HepG2 (cell line): ENCODE measurements at regions not wholly inside any gene's neighbourhood (a gene's known extent, or its start where the extent isn't known, plus 50 kb on each side); places are given as distances from the start of the nearest gene placed in this dataset.

Experiments used
- ATAC-seq: fragments of 200-7000 bp; cut with Tn5 transposase; 3 replicates; pipeline ENCODE4 v1.9.1; 2020; ENCODE audit warnings: mild to moderate bottlenecking, moderate library complexity
- BruUV-seq: library from RNA; stranded (reverse); fragments of 400-500 nt; replicated peaks from 2 replicates; lab custom pipeline; 2021; lab: Mats Ljungman, UMichigan
- CTCF ChIA-PET: fragments of 300-600 bp; formaldehyde crosslinking; extraction: SDS; loops from one replicate; lab custom pipeline; 2021; ENCODE audit warnings: low total read pairs, inconsistent platforms, low intra/inter-chr PET ratio; lab: Yijun Ruan, JAX
- POLR2A ChIA-PET: fragments of 350-600 bp; sonication (Branson Sonifier 250); formaldehyde crosslinking; loops from one replicate; lab custom pipeline; 2020; ENCODE audit warnings: antibody characterized with exemption, inconsistent platforms; lab: Yijun Ruan, JAX
- DNase-seq: peaks from one replicate; pipeline ENCODE4 v3.0.0-alpha.2; 2015; ENCODE audit warnings: low spot score
- FAIRE-seq: peaks from 3 replicates; lab custom pipeline; 2011; peaks lifted over from hg19 to GRCh38; lab: Jason Lieb, UNC
- H2AFZ ChIP-seq: one replicate; pipeline ENCODE4 v1.6.1; 2011; ENCODE audit warnings: low read length, inconsistent platforms
- H3K27ac ChIP-seq: fragments of 300-600 bp; 3 replicates; pipeline ENCODE4 v1.8.0; 2011; ENCODE audit warnings: mixed run types, mild to moderate bottlenecking, mixed read lengths, low read length, inconsistent platforms; ENCODE audit not compliant: insufficient read depth; ENCODE audit errors: extremely low read length
- H3K27me3 ChIP-seq, 2 experiments: fragments of 200-600 bp in 1 of 2; 2 replicates in 1 of 2; 3 replicates in 1 of 2; pipeline versions ENCODE4 v1.6.0 to v1.8.0; 2011; ENCODE audit warnings: low read length in 2 of 2, mild to moderate bottlenecking in 2 of 2, moderate library complexity in 2 of 2, inconsistent platforms in 1 of 2; ENCODE audit not compliant: insufficient read depth in 2 of 2, control insufficient read depth in 1 of 2
- H3K36me3 ChIP-seq, 2 experiments: fragments of 200-600 bp in 1 of 2; replicated peaks in 1 of 2; 2 replicates in 1 of 2; 3 replicates in 1 of 2; pipeline versions ENCODE4 v1.5.1 to v1.8.0; 2011; ENCODE audit warnings: low read length in 2 of 2, inconsistent platforms in 1 of 2; ENCODE audit not compliant: insufficient read depth in 2 of 2, control insufficient read depth in 1 of 2
- H3K4me1 ChIP-seq: 2 replicates; pipeline ENCODE4 v1.5.1; 2012; ENCODE audit warnings: low read length, inconsistent platforms; ENCODE audit not compliant: insufficient read depth
- H3K4me2 ChIP-seq: 2 replicates; pipeline ENCODE4 v1.6.0; 2011; ENCODE audit warnings: low read depth, low read length, inconsistent platforms
- H3K4me3 ChIP-seq, 3 experiments: fragments of 200-600 bp in 1 of 3; sonication (generic), shearing (Covaris generic) in 1 of 3; replicated peaks in 1 of 3; 2 replicates each; pipeline ENCODE4 v1.5.1; 2011 to 2016; ENCODE audit warnings: low read length in 3 of 3, inconsistent platforms in 2 of 3, low read depth in 2 of 3, mild to moderate bottlenecking in 2 of 3, control low read depth in 1 of 3, mixed read lengths in 1 of 3; ENCODE audit not compliant: insufficient read depth in 1 of 3
- H3K79me2 ChIP-seq: one replicate; pipeline ENCODE4 v1.6.1; 2011; ENCODE audit warnings: low read length, inconsistent platforms; ENCODE audit not compliant: insufficient read depth
- H3K9ac ChIP-seq: 2 replicates; pipeline ENCODE4 v1.6.0; 2011; ENCODE audit warnings: mild to moderate bottlenecking, low read depth, low read length, inconsistent platforms; ENCODE audit not compliant: insufficient read depth
- H3K9me3 ChIP-seq: 2 replicates; pipeline ENCODE4 v1.5.1; 2012; ENCODE audit warnings: mild to moderate bottlenecking, low read length
- H4K20me1 ChIP-seq: 2 replicates; pipeline ENCODE4 v1.6.0; 2011; ENCODE audit warnings: inconsistent platforms, mild to moderate bottlenecking, low read length, moderate library complexity; ENCODE audit not compliant: insufficient read depth
- GLMP ChIP-seq: sonication (generic); formaldehyde crosslinking; IDR thresholded peaks from 2 replicates; pipeline ENCODE4 v1.9.0; 2021; ENCODE audit warnings: missing genetic modification reagents, mild to moderate bottlenecking, borderline replicate concordance
- GMEB1 ChIP-seq: sonication (generic); formaldehyde crosslinking; IDR thresholded peaks from 2 replicates; pipeline ENCODE4 v1.5.1; 2020; ENCODE audit warnings: missing genetic modification reagents, mild to moderate bottlenecking, borderline replicate concordance
- JDP2 ChIP-seq: sonication (generic); formaldehyde crosslinking; IDR thresholded peaks from 2 replicates; pipeline ENCODE4 v1.8.1; 2022; ENCODE audit warnings: missing genetic modification reagents, borderline replicate concordance
- MAFF ChIP-seq: IDR thresholded peaks from 2 replicates; pipeline ENCODE4 v1.6.1; 2011; ENCODE audit warnings: low read depth, low read length, improper control_type of control experiment
- MAFK ChIP-seq, 2 experiments: IDR thresholded peaks in 1 of 2; conservative IDR thresholded peaks in 1 of 2; 2 replicates each; pipeline ENCODE4 v1.6.1; 2011; ENCODE audit warnings: improper control_type of control experiment in 2 of 2, low read length in 2 of 2
- MED13 ChIP-seq: sonication (generic); formaldehyde crosslinking; IDR thresholded peaks from 2 replicates; pipeline ENCODE4 v1.5.0; 2020; ENCODE audit warnings: missing genetic modification reagents
- MYPOP ChIP-seq: sonication (generic); formaldehyde crosslinking; IDR thresholded peaks from 2 replicates; pipeline ENCODE4 v1.8.1; 2023; ENCODE audit warnings: mild to moderate bottlenecking, moderate library complexity, missing genetic modification reagents
- SOX6 ChIP-seq, 2 experiments: fragments of 450-650 bp in 1 of 2; sonication (generic) in 1 of 2; formaldehyde crosslinking in 1 of 2; IDR thresholded peaks; 2 replicates each; pipeline versions ENCODE4 v1.4.0 to v1.6.1; 2017 to 2020; ENCODE audit warnings: antibody characterized with exemption in 1 of 2, mild to moderate bottlenecking in 1 of 2, missing genetic modification reagents in 1 of 2
- XBP1 ChIP-seq: sonication (generic); formaldehyde crosslinking; IDR thresholded peaks from 2 replicates; pipeline ENCODE4 v1.5.0; 2020; ENCODE audit warnings: missing genetic modification reagents
- ZNF224 ChIP-seq: sonication (generic); formaldehyde crosslinking; IDR thresholded peaks from 2 replicates; pipeline ENCODE4 v1.5.0; 2020; ENCODE audit warnings: mild to moderate bottlenecking, missing genetic modification reagents
- ZNF614 ChIP-seq: IDR thresholded peaks from 2 replicates; pipeline ENCODE4 v1.6.1; 2018; ENCODE audit warnings: missing biosample characterization, missing genetic modification reagents, inconsistent platforms, borderline replicate concordance
- ZNF773 ChIP-seq: sonication (generic); formaldehyde crosslinking; IDR thresholded peaks from 2 replicates; pipeline ENCODE4 v1.4.0; 2020; ENCODE audit warnings: missing genetic modification reagents, borderline replicate concordance
- ZNF800 ChIP-seq: sonication (generic); formaldehyde crosslinking; IDR thresholded peaks from 2 replicates; pipeline ENCODE4 v1.4.0; 2020; ENCODE audit warnings: missing genetic modification reagents
- whole genome bisulfite sequencing: methylation state at CpG from one replicate; pipeline ENCODE4 v1.1.6; 2017; ENCODE audit warnings: low lambda C conversion rate; 5-methylcytosine and 5-hydroxymethylcytosine counted together
- in situ Hi-C: cut with HindIII; loops from 2 replicates; pipeline ENCODE4 v1.10.0; 2017; ENCODE audit warnings: low pct_unique_long_range_greater_than_20kb; ENCODE audit not compliant: extremely low pct_ligation_motif_present
- intact Hi-C: fragments of 100-400 bp; cut with micrococcal nuclease; formaldehyde crosslinking; loops from one replicate; pipeline ENCODE4 v1.10.0; 2022; ENCODE audit not compliant: unreplicated experiment

DNA sequence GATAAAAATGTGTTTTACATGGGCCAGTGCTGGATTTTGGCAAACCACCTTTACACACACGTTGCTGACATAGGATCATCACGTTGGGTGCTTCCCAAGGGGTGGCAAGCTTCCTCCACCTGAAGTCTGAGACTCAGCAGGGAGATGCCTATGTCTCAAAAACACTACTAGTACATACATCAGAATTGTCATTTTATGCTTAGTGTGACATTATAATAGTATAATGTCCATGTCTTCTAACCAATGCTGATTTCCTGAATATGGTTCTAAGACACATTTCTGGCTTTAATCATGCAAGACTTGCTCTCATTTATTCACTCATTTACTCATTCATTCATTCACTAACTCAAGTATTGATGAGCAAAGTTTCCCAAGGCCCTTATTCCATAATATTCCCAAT is 322.3 kb downstream of the LNPK start:
- BruUV-seq, result no TSS peak
- in situ Hi-C loops (loop anchor here (10.0 to 25.0 kb wide), 2 partner anchors 315 to 983 kb away; no protein-coding TSS in a partner anchor), intact Hi-C loops (loop anchor here (5.0 kb wide), 1 partner anchor 262 kb away; no protein-coding TSS in a partner anchor)
- WGBS, result 45% methylated on average over 2 of the region's 2 CpGs
- POLR2A ChIA-PET, result no interaction called here
- Histone ChIP-seq H3K27me3 (no peaks in the 10 kb centered on the region), H3K4me2 (no peak overlapping the region), H3K36me3 (no peaks in the 10 kb centered on the region), H3K9ac (no peak overlapping the region), H2AFZ (no peak overlapping the region), H3K79me2 (no peaks in the 10 kb centered on the region), H3K4me3 (no peak overlapping the region), H3K9me3 (no peaks in the 10 kb centered on the region), H3K27ac (no peak overlapping the region), H4K20me1 (no peaks in the 10 kb centered on the region), H3K4me1 (no peaks in the 10 kb centered on the region)
- DNase-seq, result no peak
- CTCF ChIA-PET, result no interaction called here
- no peak for TF ChIP-seq GMEB1 (CRISPR knock-in tag)
- no peak for TF ChIP-seq ZNF224 (CRISPR knock-in tag)
- no peak for TF ChIP-seq ZNF773 (CRISPR knock-in tag)
- TF ChIP-seq MAFK (conservative IDR thresholded peaks at IDR 0.05 in 1 of 2, IDR thresholded peaks at IDR 0.05 in 1 of 2; ENCODE audit: low read length in 2 of 2), result peak; percentile 71 to 74
- peak; percentile 68 for TF ChIP-seq MAFF
- no peak for TF ChIP-seq ZNF614 (CRISPR knock-in tag)
- ATAC-seq, result no peak
- no peak for FAIRE-seq

DNA sequence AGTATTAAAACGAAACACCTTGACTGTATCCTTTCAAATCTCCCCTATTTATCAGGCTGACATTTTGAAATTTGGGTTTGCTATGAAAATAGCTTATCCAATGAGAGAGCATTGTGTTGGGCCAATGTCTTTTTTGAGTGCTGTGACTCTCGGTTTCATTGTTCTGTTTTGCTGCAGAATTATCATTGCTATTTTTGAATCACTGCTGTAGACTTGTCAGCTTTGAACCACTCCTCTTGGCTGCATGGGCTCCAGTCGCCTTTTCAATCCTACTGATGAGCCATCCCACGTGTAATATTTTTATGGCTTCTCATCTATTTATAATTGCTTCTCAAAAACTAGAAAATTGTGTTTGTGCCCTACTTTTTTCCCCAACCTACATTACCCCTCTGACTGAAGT is 322.8 kb downstream of the LNPK start:
- Histone ChIP-seq H2AFZ (no peak overlapping the region), H4K20me1 (no peaks in the 10 kb centered on the region), H3K9me3 (no peaks in the 10 kb centered on the region), H3K36me3 (no peaks in the 10 kb centered on the region), H3K79me2 (no peaks in the 10 kb centered on the region), H3K27me3 (no peaks in the 10 kb centered on the region), H3K4me2 (no peak overlapping the region), H3K27ac (no peak overlapping the region), H3K4me1 (no peaks in the 10 kb centered on the region), H3K9ac (no peak overlapping the region), H3K4me3 (no peak overlapping the region)
- intact Hi-C loops (no loop called here), in situ Hi-C loops (loop anchor here (25.0 kb wide), 1 partner anchor 983 kb away; no protein-coding TSS in a partner anchor)
- POLR2A ChIA-PET, result no interaction called here
- CTCF ChIA-PET, result no interaction called here
- no TSS peak for BruUV-seq
- no peak for FAIRE-seq
- no peak for ATAC-seq
- DNase-seq, result no peak
- 80% methylated on average over 4 of the region's 4 CpGs for WGBS
- TF ChIP-seq SOX6 (IDR thresholded peaks at IDR 0.05), result no peak
- TF ChIP-seq SOX6 (CRISPR knock-in tag; IDR thresholded peaks at IDR 0.05), result no peak
- no peak for TF ChIP-seq JDP2 (CRISPR knock-in tag)
- no peak for TF ChIP-seq XBP1 (CRISPR knock-in tag)
- TF ChIP-seq ZNF800 (CRISPR knock-in tag), result no peak
- no peak for TF ChIP-seq GLMP (CRISPR knock-in tag)
- TF ChIP-seq MYPOP, result no peak
- TF ChIP-seq MED13 (CRISPR knock-in tag), result no peak
